ENCODE measurements at regions not wholly inside any gene's neighbourhood (a gene's known extent, or its start where the extent isn't known, plus 50 kb on each side); places are given as distances from the start of the nearest gene placed in this dataset.

DNA sequence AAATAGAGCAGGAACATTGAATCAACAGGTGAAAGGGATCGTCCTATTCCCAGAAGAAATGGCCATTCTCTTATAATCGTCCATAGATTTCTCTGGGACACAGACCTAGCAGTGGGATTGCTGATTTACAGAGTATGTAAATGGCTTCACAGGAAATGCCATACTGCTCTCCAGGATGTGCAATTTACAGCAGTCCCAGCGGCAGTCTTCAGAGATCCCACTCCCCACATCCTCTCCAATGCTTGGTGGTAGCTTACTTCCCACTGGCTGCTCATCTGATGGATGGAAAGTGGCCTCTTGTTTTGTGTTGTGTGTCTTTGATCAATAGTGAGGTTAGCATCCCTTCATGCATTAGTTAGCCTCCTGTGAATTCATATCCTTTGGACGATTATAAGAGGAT lies 58.1 kb upstream of the PRMT8 start:
- FAIRE-seq (no peak), DNase-seq (ENCODE audit: insufficient read length, low spot score) (no peak)
- TF ChIP-seq, protein P1, sequence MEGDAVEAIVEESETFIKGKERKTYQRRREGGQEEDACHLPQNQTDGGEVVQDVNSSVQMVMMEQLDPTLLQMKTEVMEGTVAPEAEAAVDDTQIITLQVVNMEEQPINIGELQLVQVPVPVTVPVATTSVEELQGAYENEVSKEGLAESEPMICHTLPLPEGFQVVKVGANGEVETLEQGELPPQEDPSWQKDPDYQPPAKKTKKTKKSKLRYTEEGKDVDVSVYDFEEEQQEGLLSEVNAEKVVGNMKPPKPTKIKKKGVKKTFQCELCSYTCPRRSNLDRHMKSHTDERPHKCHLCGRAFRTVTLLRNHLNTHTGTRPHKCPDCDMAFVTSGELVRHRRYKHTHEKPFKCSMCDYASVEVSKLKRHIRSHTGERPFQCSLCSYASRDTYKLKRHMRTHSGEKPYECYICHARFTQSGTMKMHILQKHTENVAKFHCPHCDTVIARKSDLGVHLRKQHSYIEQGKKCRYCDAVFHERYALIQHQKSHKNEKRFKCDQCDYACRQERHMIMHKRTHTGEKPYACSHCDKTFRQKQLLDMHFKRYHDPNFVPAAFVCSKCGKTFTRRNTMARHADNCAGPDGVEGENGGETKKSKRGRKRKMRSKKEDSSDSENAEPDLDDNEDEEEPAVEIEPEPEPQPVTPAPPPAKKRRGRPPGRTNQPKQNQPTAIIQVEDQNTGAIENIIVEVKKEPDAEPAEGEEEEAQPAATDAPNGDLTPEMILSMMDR (IDR thresholded peaks at IDR 0.05; ENCODE audit: insufficient read depth, missing control alignments), result no peak

GRCh38 chr12:3436461-3437065 lies 54.4 kb upstream of the PRMT8 start:
- TF ChIP-seq, protein P1 (IDR thresholded peaks at IDR 0.05; ENCODE audit: insufficient read depth, missing control alignments), result no peak
- DNase-seq (ENCODE audit: insufficient read length, low spot score), result no peak
- FAIRE-seq, result no peak

DNA sequence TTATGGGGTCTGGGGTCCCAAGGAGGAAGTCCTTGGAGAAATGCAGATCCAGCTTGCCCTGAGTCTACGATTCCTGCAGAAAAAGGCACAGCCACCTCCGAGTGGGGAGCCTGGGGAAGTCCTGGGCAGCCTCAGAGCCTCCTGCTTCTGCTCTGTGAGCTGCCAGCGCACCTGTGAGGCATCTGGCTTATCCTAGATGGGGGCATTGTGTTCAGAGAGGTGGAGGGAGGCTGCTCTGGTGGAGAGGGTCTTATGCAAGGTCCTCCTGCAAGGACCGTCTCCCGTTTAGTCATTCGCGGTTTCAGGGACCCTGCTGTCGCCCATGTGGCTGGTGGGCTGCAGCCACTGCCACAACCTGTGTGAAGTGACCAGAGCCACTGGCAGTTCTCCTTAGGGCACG lies 53.0 kb upstream of the PRMT8 start:
- DNase-seq (ENCODE audit: insufficient read length, low spot score) (no peak), FAIRE-seq (no peak)
- TF ChIP-seq, protein P1 (IDR thresholded peaks at IDR 0.05; ENCODE audit: insufficient read depth, missing control alignments), result no peak

DNA sequence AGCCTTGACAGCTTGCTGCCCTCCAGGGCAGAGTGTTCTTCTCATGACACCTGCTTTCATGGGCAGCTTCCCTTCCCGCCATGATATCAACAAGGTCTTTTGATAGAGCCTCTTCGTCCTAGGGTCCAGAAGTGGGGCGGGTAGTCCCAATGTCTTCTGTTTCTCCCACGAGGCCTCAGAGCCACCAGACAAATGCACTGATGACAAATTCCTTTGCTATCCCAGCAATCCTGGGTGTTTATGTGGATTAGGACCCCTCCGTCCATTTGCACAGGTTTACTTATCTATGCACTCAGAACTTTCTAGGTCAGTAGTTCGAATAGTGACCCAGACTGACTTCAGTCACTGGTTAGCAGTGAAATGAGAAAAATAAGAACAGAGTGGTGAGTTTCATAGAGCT lies 52.6 kb upstream of the PRMT8 start:
- DNase-seq (ENCODE audit: insufficient read length, low spot score) (no peak), FAIRE-seq (no peak)
- TF ChIP-seq, protein P1 (IDR thresholded peaks at IDR 0.05; ENCODE audit: insufficient read depth, missing control alignments), result no peak

All from D721Med (cell line).